ENCODE measurements at regions not wholly inside any gene's neighbourhood (a gene's known extent, or its start where the extent isn't known, plus 50 kb on each side); places are given as distances from the start of the nearest gene placed in this dataset.

DNA sequence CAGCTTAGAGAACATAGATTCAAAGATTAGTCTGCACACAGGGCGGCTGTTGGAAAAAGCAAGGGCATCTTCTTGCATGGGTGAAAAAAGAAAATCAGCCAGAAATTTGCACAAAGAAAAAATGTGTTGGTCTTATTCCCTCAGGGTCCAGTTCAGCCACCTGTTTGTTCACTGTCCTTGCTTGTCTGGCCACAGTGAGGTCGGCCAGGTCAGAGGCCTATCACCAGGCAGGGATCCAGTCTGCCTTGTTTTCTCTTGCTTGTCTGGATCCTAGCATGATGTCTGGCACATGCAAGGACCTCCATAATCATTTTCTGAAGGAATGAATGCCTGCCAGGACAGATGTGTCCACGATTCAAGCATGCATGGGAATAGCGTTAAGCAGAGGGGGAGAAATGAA lies 359.1 kb upstream of the TBX3 start:
- no peak for DNase-seq (ENCODE audit: low read depth, low spot score)
- no peak for ATAC-seq
- Histone ChIP-seq H3K4me2 (ENCODE audit: low read length) (no peak overlapping the region), H3K36me3 (ENCODE audit: control insufficient read depth in 1 of 2, insufficient read depth in 2 of 2, low read length in 2 of 2) (no peaks in the 10 kb centered on the region), H3K27ac (ENCODE audit: low read depth, low read length) (no peak overlapping the region), H3K9me3 (ENCODE audit: control insufficient read depth in 1 of 2, insufficient read depth in 1 of 2, low read depth in 1 of 2, low read length in 2 of 2) (no peaks in the 10 kb centered on the region), H2AFZ (ENCODE audit: low read depth, low read length, poor library complexity, severe bottlenecking) (no peak overlapping the region), H3K79me2 (ENCODE audit: insufficient read depth, low read length) (no peaks in the 10 kb centered on the region), H3K4me3 (replicated peaks in 1 of 2; ENCODE audit: low read depth in 1 of 2, low read length in 2 of 2) (no peak overlapping the region), H3K4me1 (ENCODE audit: control insufficient read depth in 1 of 2, insufficient read depth in 2 of 2, low read length in 2 of 2) (no peaks in the 10 kb centered on the region), H3K9ac (ENCODE audit: low read length) (no peak overlapping the region), H3K9me2 (ENCODE audit: insufficient read depth) (no peaks in the 10 kb centered on the region), H3K27me3 (ENCODE audit: insufficient read depth, low read length) (no peaks in the 10 kb centered on the region), H4K20me1 (ENCODE audit: insufficient read depth) (no peaks in the 10 kb centered on the region)
- ChIA-PET CTCF (no interaction called here), POLR2A (no interaction called here), RAD21 (ENCODE audit: low non-redundant PET in 1 of 2, low total read pairs in 2 of 2, uncharacterized antibody in 2 of 2, unreplicated experiment in 2 of 2) (no interaction called here)
- TF ChIP-seq POLR2A (IDR thresholded peaks at IDR 0.05; ENCODE audit: borderline replicate concordance, extremely low read depth, insufficient read depth, insufficient read length) = no peak
- no peak for TF ChIP-seq SIN3A (IDR thresholded peaks at IDR 0.05; ENCODE audit: low read depth)
- no peak for TF ChIP-seq MAX (IDR thresholded peaks at IDR 0.05)
- TF ChIP-seq, protein P1, sequence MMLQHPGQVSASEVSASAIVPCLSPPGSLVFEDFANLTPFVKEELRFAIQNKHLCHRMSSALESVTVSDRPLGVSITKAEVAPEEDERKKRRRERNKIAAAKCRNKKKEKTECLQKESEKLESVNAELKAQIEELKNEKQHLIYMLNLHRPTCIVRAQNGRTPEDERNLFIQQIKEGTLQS (IDR thresholded peaks at IDR 0.05) = no peak
- no peak for TF ChIP-seq TCF7L2 (IDR thresholded peaks at IDR 0.05; ENCODE audit: borderline replicate concordance, extremely low read depth, insufficient read depth, insufficient read length)
- TF ChIP-seq SRF (IDR thresholded peaks at IDR 0.05; ENCODE audit: low read depth) = no peak
- no TSS peak for BruUV-seq (replicated peaks)
- intact Hi-C loops (cut with micrococcal nuclease) = no loop called here

DNA sequence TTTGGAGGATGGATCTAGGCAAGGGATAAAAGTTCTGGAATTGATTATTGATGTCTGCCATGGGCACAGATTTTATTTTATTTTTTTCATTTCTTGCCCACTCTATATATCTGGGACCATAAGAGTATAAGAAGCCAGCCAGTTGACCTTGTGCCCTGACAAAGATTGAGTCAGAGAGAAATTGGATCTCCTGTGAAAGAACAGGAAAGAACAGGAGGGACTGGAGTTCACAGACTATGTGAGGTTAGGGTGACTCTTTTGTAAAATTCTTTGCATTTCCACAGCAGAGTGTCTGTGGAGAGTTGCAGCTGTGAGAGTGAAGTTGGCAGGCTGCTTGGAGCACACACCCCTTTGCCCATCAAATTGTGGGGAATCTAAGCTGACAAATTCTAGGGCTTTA lies 358.4 kb upstream of the TBX3 start:
- H3K36me3 ChIP-seq (ENCODE audit: control insufficient read depth in 1 of 2, insufficient read depth in 2 of 2, low read length in 2 of 2) = no peaks in the 10 kb centered on the region
- POLR2A ChIA-PET = no interaction called here
- intact Hi-C loops (cut with micrococcal nuclease) = no loop called here
- H3K4me2 ChIP-seq (ENCODE audit: low read length) = no peak overlapping the region
- no peak overlapping the region for H3K27ac ChIP-seq (ENCODE audit: low read depth, low read length)
- H3K4me3 ChIP-seq (replicated peaks in 1 of 2; ENCODE audit: low read depth in 1 of 2, low read length in 2 of 2) = no peak overlapping the region
- ATAC-seq (no peak), DNase-seq (ENCODE audit: low read depth, low spot score) (no peak)
- H3K9me3 ChIP-seq (ENCODE audit: control insufficient read depth in 1 of 2, insufficient read depth in 1 of 2, low read depth in 1 of 2, low read length in 2 of 2) = no peaks in the 10 kb centered on the region
- no peaks in the 10 kb centered on the region for H3K79me2 ChIP-seq (ENCODE audit: insufficient read depth, low read length)
- BruUV-seq (replicated peaks) = no TSS peak
- no peaks in the 10 kb centered on the region for H3K27me3 ChIP-seq (ENCODE audit: insufficient read depth, low read length)
- H2AFZ ChIP-seq (ENCODE audit: low read depth, low read length, poor library complexity, severe bottlenecking) = no peak overlapping the region
- H3K4me1 ChIP-seq (ENCODE audit: control insufficient read depth in 1 of 2, insufficient read depth in 2 of 2, low read length in 2 of 2) = no peaks in the 10 kb centered on the region
- CTCF ChIA-PET = no interaction called here
- no peak overlapping the region for H3K9ac ChIP-seq (ENCODE audit: low read length)
- no peaks in the 10 kb centered on the region for H4K20me1 ChIP-seq (ENCODE audit: insufficient read depth)
- no peaks in the 10 kb centered on the region for H3K9me2 ChIP-seq (ENCODE audit: insufficient read depth)
- RAD21 ChIA-PET (ENCODE audit: low non-redundant PET in 1 of 2, low total read pairs in 2 of 2, uncharacterized antibody in 2 of 2, unreplicated experiment in 2 of 2) = no interaction called here
- TF ChIP-seq ZNF274 (IDR thresholded peaks at IDR 0.05; ENCODE audit: low read depth, low read length) = no peak
- no peak for TF ChIP-seq SRF (IDR thresholded peaks at IDR 0.05; ENCODE audit: low read depth)
- TF ChIP-seq MAX (IDR thresholded peaks at IDR 0.05) = no peak
- no peak for TF ChIP-seq FOSL1 (IDR thresholded peaks at IDR 0.05; ENCODE audit: low read depth)
- TF ChIP-seq EZH2phosphoT487 (IDR thresholded peaks at IDR 0.05; ENCODE audit: borderline replicate concordance) = no peak
- TF ChIP-seq YY1 (IDR thresholded peaks at IDR 0.05; ENCODE audit: extremely low read depth, insufficient replicate concordance, low read depth, low read length) = no peak
- no peak for TF ChIP-seq ZBTB33 (IDR thresholded peaks at IDR 0.05; ENCODE audit: extremely low read depth, insufficient replicate concordance, low read length)
- TF ChIP-seq ELF1 (IDR thresholded peaks at IDR 0.05; ENCODE audit: borderline replicate concordance, low read depth) = no peak
- TF ChIP-seq SP1 (IDR thresholded peaks at IDR 0.05; ENCODE audit: low read depth) = no peak
- TF ChIP-seq, protein P1 (IDR thresholded peaks at IDR 0.05) = no peak
- TF ChIP-seq POLR2AphosphoS5 (IDR thresholded peaks at IDR 0.05; ENCODE audit: low read depth, low read length) = no peak
- TF ChIP-seq CBX3 (IDR thresholded peaks at IDR 0.05; ENCODE audit: low read depth) = no peak
- TF ChIP-seq, protein P2, sequence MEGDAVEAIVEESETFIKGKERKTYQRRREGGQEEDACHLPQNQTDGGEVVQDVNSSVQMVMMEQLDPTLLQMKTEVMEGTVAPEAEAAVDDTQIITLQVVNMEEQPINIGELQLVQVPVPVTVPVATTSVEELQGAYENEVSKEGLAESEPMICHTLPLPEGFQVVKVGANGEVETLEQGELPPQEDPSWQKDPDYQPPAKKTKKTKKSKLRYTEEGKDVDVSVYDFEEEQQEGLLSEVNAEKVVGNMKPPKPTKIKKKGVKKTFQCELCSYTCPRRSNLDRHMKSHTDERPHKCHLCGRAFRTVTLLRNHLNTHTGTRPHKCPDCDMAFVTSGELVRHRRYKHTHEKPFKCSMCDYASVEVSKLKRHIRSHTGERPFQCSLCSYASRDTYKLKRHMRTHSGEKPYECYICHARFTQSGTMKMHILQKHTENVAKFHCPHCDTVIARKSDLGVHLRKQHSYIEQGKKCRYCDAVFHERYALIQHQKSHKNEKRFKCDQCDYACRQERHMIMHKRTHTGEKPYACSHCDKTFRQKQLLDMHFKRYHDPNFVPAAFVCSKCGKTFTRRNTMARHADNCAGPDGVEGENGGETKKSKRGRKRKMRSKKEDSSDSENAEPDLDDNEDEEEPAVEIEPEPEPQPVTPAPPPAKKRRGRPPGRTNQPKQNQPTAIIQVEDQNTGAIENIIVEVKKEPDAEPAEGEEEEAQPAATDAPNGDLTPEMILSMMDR (IDR thresholded peaks at IDR 0.05 in 2 of 3, conservative IDR thresholded peaks at IDR 0.05 in 1 of 3; ENCODE audit: borderline replicate concordance in 1 of 3, insufficient read depth in 1 of 3, low read depth in 2 of 3, low read length in 2 of 3) = no peak
- no peak for TF ChIP-seq POLR2A (IDR thresholded peaks at IDR 0.05; ENCODE audit: borderline replicate concordance, extremely low read depth, insufficient read depth, insufficient read length)

Measured in HCT116 (cell line).